ENCODE measurements at regions not wholly inside any gene's neighbourhood (a gene's known extent, or its start where the extent isn't known, plus 50 kb on each side); places are given as distances from the start of the nearest gene placed in this dataset.

- Histone ChIP-seq H3K9me3 (ENCODE audit: insufficient read depth, low read depth, low read length) (no peaks in the 10 kb centered on the region), H3K27ac (ENCODE audit: low read length) (no peak overlapping the region), H3K36me3 (ENCODE audit: insufficient read depth, low read depth, low read length) (no peaks in the 10 kb centered on the region), H3K27me3 (ENCODE audit: insufficient read depth, low read length) (no peaks in the 10 kb centered on the region), H3K4me1 (ENCODE audit: insufficient read depth, low read length) (no peaks in the 10 kb centered on the region; the same call in 1 of the 2 replicates), H3K9ac (ENCODE audit: low read depth, low read length) (no peak overlapping the region), H3K4me3 (ENCODE audit: low read length) (no peak overlapping the region)
These were observed 252.9 kb downstream of the GPM6A start for GRCh38 chr4:175559126-175559525.

GRCh38 chr4:175559526-175559925 lies 252.5 kb downstream of the GPM6A start:
- Histone ChIP-seq H3K27ac (ENCODE audit: low read length) (no peak overlapping the region), H3K9ac (ENCODE audit: low read depth, low read length) (no peak overlapping the region), H3K9me3 (ENCODE audit: insufficient read depth, low read depth, low read length) (no peaks in the 10 kb centered on the region), H3K4me3 (ENCODE audit: low read length) (no peak overlapping the region), H3K4me1 (ENCODE audit: insufficient read depth, low read length) (no peaks in the 10 kb centered on the region; the same call in 1 of the 2 replicates), H3K27me3 (ENCODE audit: insufficient read depth, low read length) (no peaks in the 10 kb centered on the region), H3K36me3 (ENCODE audit: insufficient read depth, low read depth, low read length) (no peaks in the 10 kb centered on the region)

- no peaks in the 10 kb centered on the region for H3K27me3 ChIP-seq (ENCODE audit: insufficient read depth, low read length)
- H3K9ac ChIP-seq (ENCODE audit: low read depth, low read length) = no peak overlapping the region
- no peaks in the 10 kb centered on the region for H3K36me3 ChIP-seq (ENCODE audit: insufficient read depth, low read depth, low read length)
- no peak overlapping the region for H3K27ac ChIP-seq (ENCODE audit: low read length)
- H3K4me3 ChIP-seq (ENCODE audit: low read length) = no peak overlapping the region
- no peaks in the 10 kb centered on the region for H3K9me3 ChIP-seq (ENCODE audit: insufficient read depth, low read depth, low read length)
- H3K4me1 ChIP-seq (ENCODE audit: insufficient read depth, low read length) = no peaks in the 10 kb centered on the region; the same call in 1 of the 2 replicates
These were observed 251.5 kb downstream of the GPM6A start for GRCh38 chr4:175560604-175561003.

- no peak overlapping the region for H3K27ac ChIP-seq (ENCODE audit: low read length)
- H3K9ac ChIP-seq (ENCODE audit: low read depth, low read length) = no peak overlapping the region
- H3K4me1 ChIP-seq (ENCODE audit: insufficient read depth, low read length) = no peaks in the 10 kb centered on the region; the same call in 1 of the 2 replicates
- H3K4me3 ChIP-seq (ENCODE audit: low read length) = no peak overlapping the region
- H3K36me3 ChIP-seq (ENCODE audit: insufficient read depth, low read depth, low read length) = no peaks in the 10 kb centered on the region
- no peaks in the 10 kb centered on the region for H3K27me3 ChIP-seq (ENCODE audit: insufficient read depth, low read length)
- H3K9me3 ChIP-seq (ENCODE audit: insufficient read depth, low read depth, low read length) = no peaks in the 10 kb centered on the region
These were observed 250.4 kb downstream of the GPM6A start for GRCh38 chr4:175561696-175562095.

- Histone ChIP-seq H3K4me1 (ENCODE audit: insufficient read depth, low read length) (no peaks in the 10 kb centered on the region; the same call in 1 of the 2 replicates), H3K4me3 (ENCODE audit: low read length) (no peak overlapping the region), H3K27ac (ENCODE audit: low read length) (no peak overlapping the region), H3K9me3 (ENCODE audit: insufficient read depth, low read depth, low read length) (no peaks in the 10 kb centered on the region), H3K9ac (ENCODE audit: low read depth, low read length) (no peak overlapping the region), H3K36me3 (ENCODE audit: insufficient read depth, low read depth, low read length) (no peaks in the 10 kb centered on the region), H3K27me3 (ENCODE audit: insufficient read depth, low read length) (no peaks in the 10 kb centered on the region)
These were observed 250.0 kb downstream of the GPM6A start for GRCh38 chr4:175562111-175562510.

GRCh38 chr4:175562542-175562941 lies 249.5 kb downstream of the GPM6A start:
- Histone ChIP-seq H3K27me3 (ENCODE audit: insufficient read depth, low read length) (no peaks in the 10 kb centered on the region), H3K4me1 (ENCODE audit: insufficient read depth, low read length) (no peaks in the 10 kb centered on the region; the same call in 1 of the 2 replicates), H3K27ac (ENCODE audit: low read length) (no peak overlapping the region), H3K36me3 (ENCODE audit: insufficient read depth, low read depth, low read length) (no peaks in the 10 kb centered on the region), H3K9ac (ENCODE audit: low read depth, low read length) (no peak overlapping the region), H3K9me3 (ENCODE audit: insufficient read depth, low read depth, low read length) (no peaks in the 10 kb centered on the region), H3K4me3 (ENCODE audit: low read length) (no peak overlapping the region)

Data from iPS-20b (cell line).